ENCODE measurements at regions not wholly inside any gene's neighbourhood (a gene's known extent, or its start where the extent isn't known, plus 50 kb on each side); places are given as distances from the start of the nearest gene placed in this dataset.
"Not testable (repeated sequence)": the region's sequence is repeated elsewhere in the genome, so short reads cannot be mapped to it uniquely, and the experiment has no call there.

DNA sequence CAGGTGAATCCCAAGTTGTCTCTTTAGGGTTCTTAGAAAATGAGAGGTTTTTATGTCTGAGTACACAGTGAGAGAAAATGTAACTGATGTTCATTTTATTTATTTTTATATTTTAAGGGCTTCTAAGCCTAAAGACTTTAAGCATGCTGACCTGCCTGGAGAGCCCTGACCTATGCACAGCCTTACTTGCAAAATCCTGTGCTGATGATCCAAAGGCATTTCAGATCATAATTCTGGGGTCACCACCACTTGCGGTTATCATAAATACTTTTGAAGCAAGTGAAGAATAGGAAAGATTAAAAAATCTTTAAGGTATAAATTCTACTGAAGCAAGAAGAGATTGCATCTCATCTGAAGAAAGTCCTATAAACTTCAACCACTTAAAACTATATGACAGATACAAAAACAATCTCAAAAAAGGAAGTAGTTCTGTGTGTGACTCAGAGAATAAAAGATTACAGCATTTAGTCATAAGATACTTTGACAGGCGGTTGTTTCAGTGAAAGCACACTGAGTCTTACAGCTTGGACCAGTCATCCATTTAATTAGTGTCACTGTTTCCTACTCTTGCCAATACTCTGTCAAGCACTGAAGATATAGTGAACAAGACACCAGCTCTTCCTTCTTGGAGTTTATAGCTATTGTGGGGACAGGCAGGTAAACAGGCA lies 245.2 kb upstream of the DIPK2B start:
- DNase-seq = no peak

DNA sequence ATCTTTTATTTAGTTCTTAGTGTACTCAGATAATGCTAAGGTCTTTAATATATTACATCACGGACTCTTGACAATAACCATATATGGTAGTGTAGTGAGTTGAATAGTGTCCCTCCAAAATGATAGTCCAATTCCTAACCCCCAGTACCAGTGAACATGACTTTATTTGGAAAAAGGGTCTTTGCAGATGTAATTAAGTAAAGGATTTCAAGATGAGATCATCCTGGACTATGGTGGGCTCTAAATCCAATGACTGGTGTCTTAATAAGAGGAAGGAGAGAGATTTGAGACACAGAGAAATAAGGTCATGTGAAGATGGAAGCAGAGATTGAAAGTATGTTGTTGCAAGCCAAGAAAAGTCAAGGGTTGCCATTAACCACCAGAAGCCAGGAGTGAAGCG lies 236.5 kb upstream of the DIPK2B start:
- no peak for DNase-seq

DNA sequence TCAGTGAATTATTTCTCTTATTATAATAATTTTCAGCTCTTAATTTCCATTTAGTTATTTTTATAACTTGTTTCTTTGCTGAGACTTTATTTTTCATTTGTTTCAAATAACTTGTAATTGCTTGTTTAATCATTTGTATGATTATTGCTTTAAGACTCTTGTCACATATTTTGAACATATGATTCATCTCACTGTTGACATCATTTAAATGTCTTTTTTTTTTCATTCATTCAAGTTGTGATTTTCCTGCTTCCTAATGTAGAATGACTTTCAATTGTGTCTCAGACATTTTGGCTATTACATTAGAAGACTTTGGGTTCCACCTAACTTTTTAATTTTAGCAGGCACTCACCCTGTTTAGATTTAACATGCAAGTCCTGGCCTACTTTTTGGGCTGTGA lies 234.8 kb upstream of the DIPK2B start:
- DNase-seq = no peak

DNA sequence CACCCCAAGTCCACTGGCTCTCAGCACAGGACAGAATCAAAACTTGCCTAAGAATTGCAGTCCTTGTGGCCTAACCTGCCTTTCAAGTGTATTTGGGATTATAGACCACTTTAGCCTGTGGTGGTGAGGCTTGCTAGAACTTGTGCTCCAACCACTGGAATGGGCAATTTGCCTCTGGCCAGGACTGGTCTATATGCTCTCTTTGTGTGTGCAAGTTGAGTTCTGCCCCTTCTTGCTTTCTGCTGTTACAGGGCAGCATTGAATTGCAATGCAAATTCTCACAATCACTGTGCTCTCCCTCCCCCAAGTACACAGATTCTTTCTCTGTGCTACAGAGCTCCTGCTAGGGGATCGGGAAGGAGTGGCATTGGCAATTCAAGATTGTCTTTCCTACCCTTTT lies 233.6 kb upstream of the DIPK2B start:
- no peak for DNase-seq

DNA sequence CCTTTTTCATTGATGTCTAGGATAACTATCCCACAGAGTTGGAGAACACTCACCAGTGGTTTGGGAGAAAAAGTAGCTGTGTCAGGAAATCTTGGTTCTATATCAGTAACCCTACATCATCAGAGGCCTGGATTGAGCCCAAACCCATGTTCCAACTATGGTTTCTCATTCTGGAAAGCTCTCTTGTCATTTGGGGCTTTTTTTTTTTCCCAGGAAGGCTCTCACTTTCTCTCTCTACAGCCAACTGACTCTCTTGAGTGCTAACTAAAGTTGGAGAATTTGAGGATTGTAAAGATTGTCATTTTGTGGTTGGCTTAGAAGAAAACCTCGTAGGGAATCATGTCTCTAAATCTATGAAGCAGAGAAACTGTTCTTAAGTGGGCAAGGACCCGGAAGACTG lies 228.2 kb upstream of the DIPK2B start:
- no peak for DNase-seq

DNA sequence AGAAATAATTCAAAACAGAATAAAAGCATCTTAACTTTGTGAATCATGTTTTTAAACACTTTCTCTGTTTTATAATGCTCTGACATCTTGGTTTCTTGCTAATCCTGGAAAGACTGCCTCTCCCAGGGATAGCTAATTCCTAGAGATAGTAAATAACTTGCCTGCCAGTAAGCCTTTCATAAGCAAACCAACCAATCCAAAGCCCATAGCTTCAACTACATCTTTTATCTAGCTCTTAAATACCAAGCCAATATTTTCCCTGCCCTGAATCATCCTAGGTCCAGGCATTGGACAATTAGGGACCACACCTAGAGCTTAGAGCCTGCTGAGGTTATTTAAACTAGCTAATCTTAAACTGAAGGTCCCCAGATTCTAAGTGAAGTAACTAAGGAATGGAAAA lies 223.7 kb upstream of the DIPK2B start:
- DNase-seq = no peak

DNA sequence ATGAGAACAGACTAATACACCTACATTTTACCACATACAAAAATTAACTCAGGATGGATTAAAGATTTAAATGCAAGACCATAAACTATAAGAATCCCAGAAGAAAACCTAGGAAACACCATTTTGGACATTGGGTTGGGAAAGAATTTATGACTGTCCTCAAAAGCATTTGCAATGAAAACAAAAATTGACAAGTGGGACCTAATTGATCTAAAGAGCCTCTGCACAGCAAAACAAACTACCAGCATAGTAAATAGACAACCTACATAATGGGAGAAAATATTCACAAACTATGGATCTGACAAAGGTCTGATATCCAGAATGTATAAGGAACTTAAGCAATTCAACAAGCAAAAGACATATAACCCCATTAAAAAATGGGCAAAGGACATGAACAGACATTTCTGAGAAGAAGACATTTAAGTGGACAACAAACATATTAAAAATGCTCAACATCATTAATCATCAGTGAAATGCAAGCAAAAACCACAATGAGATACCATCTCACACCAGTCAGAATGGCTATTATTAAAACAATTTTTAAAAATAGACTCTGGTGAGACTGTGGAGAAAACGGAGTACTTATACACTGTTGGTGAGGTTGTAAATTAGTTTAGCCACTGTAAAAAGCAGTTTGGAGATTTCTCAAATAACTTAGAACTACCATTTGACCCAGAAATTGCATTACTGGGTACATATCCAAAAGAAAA lies 221.7 kb upstream of the DIPK2B start:
- no peak for DNase-seq

DNA sequence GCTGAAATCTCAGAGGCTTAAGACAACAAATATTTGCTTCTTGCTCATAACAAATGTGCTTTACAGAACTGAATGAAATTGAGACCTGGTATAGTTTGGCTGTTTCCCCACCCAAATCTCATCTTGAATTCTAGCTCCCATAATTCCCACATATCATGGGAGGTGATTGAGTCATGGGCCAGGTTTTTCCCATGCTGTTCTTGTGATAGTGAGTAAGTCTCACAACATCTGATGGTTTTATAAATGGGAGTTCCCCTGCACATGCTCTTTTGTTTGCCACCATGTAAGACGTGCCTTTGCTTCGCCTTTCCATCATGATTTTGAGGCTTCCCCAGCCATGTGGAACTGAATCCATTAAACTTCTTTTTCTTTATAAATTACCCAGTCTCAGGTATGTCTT lies 221.1 kb upstream of the DIPK2B start:
- no peak for DNase-seq

DNA sequence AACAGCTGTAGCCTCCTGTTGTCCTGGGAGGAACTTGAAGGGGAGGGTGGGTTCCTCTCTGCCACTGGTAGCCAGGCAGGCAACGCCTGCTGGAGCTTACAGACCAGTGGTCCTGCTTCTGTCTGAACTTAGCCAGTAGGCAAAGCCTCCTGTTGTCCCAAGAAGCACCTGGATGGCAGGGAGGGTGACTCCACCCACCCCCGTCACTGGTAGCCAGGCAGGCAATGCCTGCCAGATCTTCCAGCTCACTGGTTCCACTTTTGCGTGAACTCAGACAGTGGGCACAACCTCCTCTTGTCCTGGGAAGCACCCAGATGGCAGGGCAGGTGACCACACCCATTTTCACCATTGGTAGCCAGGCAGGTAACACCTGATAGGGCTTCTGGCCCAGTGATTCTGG lies 203.5 kb upstream of the DIPK2B start:
- DNase-seq = no peak

DNA sequence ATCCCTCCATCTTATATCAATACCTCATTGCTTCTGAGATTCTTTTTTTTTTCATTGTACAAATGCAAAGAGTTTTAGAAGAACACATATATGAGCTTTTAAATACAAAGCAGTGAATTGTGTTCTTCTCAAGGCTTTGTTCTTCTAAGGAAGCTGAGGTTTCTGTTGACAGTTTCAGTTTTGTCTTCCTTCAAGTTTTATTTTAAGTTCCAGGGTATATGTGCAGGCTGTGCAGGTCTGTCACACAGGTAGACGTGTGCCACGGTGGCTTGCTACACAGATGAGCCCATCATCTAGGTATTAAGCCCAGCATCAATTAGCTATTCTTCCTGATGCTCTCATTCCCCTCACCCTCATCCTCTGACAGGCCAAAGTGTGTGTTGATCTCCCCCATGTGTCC lies 201.2 kb upstream of the DIPK2B start:
- DNase-seq = no peak

DNA sequence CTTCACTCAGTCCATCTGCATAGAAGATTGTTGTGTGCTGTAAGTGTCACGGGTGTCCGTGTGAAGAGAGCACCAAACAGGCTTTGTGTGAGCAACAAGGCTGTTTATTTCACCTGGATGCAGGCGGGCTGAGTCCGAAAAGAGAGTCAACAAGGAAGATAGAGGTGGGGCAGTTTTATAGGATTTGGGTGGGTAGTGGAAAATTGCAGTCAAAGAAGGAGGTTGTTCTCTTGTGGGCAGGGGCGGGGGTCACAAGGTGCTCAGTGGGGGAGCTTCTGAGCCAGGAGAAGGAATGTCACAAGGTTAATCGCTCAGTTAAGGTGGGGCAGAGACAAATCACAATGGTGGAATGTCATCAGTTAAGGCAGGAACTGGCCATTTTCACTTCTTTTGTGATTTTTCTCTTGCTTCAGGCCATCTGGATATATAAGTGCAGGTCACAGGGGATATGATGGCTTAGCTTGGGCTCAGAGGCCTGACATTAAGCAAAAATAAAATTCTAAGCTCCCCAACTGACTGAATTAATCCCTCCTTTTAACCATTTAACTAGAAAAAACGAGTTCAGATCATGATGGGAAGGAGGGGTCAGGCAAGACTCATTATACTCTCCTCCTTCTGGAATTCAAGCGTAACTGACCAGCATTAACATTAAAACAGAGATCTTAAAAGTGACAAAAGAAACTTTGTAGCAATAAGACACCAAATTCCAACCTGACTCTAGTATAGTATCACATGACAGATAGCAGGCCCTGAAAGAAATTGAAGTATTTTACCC lies 200.5 kb upstream of the DIPK2B start:
- DNase-seq = not testable (repeated sequence)

DNA sequence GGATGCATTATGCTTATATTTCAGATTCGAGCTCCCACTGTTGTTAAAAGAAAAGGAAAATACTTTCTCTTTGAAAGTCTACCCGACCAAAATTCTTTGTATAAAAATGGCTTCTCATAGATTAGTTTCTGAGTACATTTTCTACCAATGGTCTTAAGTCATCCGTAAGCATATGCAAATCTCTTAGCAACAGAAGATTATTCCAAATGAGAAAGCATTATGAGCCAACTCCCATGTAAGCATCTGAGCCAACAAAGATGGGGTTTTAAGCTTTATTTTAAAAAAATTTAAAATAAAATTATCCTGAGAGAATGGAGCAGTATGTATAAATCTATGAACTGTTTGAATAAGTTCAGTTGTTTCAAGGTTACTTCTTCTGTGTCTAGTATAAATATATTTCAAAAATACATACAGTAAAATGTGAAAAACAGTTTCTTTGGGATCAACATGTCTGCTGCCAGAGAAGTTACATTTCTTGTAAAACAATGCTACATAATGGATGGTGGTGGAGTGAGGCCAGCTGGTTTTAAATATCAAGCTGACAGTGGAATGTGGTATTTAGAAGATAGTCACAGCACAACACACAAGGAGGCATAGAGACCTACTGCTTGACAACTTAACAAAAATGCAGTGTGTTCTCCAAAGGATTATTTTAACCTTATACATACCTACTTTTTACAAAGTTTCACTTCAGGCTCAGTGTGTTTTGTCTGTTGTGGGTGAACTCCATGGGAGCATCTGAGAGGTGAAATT lies 199.5 kb upstream of the DIPK2B start:
- DNase-seq = no peak

DNA sequence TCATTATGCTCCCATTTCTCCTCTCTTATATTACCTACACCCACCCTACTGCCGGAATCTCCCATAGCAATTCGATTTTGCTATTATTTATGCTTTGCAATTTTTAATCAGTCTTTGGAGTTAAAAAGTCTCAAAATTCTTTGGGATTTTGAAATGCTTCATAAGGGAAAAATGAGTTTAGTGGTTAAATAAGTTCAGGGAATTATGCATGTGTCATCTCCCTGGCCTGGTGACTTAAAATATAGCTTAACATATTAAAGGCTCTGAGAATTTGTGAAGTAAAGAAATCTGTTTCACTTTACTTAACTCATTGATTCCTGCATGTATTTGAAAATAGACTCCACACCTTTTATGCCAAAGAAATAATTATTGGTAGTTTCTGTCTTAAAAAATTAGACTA lies 185.1 kb upstream of the DIPK2B start:
- no peak for DNase-seq

DNA sequence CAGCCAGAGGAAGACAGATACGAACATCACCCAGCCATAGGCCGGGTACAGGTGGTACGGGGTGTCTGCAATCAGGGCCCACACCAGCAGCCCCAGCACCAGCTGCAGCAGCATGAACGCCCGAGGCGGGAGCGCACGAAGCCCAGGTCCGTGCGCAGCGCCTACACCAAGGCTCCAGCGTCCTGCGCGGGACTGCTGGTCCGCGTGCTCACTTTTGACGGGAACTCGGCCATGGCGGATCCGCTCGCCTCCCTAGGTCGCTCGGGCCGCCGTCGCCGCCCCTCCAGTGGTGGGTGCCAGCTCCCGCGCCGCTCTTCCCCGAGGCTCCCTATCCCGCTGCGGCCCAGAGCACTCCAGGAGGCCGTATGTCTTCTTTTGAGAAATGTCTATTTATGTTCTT lies 181.2 kb upstream of the DIPK2B start:
- DNase-seq = no peak

DNA sequence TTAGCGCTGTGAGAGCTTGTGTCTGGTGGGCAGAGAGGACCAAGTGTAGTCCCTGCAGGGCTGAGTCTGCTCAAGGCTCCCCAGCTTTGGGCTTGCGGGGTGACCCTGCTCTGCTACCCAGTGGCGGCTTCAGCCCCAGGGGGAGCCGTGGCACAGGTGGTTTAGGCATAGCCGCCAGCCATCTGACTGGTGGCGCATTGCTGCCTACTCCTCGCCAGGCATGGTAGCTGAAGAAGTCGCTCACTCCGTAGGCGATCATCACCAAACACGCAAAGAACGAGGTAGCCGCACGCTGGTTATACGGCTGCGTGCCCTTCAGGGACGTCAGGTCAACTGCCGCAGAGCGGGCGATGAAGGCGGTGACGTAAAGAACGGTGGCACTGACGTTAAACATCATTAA lies 180.7 kb upstream of the DIPK2B start:
- DNase-seq = no peak

DNA sequence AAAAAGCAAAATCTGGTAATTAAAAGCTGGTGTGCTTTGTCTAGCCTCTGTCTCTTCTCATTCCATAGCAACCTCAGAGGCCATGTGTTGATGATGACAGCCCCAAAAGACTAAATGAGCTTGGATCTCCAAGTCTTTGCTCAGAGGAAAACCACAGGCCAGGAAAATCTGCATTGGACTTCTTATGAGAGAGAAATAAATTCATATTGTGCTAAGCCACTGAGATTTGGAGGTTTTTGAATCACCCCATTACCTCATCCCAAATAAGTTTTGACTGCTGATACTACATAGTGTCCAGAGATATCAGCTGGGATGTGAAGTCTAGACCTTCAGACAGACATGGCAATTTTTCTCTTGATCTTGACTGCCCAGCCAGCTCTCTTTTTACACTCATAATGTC lies 178.6 kb upstream of the DIPK2B start:
- no peak for DNase-seq

DNA sequence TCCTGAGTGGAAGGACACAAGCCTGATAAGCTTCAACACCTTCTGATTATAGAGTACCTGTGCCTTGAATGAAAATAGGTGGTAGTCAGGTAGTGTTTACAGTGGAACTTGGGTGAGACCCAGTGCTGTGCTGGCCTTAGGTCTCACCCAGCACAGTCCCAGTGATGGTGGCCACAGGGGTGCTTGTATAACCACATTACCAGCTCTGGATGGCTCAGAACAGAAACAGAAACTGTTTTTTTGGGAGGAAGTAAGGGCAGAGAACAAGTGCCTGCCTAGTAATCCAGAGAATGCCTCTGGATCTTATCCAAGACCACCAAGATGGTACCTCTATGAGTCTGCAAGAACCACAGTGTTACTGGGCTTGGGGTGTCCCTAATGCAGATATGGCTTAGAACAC lies 171.5 kb upstream of the DIPK2B start:
- DNase-seq = no peak

DNA sequence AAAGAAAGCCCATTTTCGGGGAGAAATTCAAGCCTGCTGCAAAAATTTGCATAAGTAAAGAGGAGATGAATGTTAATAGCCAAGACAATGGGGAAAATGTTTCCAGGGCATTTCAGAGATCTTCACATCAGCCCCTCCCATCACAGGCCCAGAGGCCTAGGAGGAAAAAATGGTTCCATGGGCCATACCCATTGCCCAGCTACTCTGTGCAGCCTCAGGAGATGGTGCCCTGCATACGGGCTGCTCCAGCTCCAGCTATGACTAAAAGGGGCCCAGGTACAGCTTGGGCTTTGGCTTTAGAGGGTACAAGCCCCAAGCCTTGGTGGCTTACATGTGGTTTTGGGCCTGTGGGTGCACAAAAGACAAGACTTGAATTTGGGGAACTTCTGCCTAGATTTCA lies 168.0 kb upstream of the DIPK2B start:
- DNase-seq = no peak

DNA sequence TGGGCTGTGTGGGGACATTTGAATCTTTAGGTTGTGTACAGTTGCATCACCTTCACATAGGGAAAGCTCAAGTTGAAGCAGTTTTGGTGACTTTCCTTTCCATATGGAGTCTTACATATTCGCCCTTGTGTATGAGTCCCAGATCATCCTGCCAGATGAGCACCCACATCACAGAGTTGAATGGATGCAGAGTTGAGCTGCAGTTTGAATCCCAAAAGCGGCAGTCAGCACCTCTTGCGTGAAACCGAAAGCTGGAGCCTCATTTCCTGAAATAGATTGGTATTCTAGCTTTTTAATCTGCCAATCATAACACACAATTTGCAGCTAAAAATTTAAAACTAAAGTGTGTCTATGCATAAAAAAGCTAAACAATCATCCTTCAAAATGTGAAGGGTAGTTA lies 162.9 kb upstream of the DIPK2B start:
- DNase-seq = no peak

DNA sequence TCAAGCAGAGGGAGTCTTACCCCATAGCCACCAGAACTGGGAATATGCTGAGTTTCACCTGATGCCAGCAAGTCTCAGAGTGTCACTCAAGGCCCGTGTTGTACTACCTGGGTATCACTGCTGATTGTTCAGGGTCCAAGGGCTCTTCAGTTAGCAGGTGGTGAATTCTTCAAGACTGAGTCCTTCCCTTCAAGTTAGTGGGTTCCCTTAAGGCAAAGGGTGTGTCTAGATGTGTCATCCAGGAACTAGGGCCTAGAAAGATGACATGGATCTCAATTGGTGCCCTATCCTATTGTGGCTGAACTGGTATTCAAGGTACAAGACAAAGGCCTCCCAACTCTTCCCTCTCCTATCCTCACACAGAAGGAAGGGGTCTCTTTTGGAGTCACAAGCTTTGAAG lies 159.9 kb upstream of the DIPK2B start:
- DNase-seq = no peak

DNA sequence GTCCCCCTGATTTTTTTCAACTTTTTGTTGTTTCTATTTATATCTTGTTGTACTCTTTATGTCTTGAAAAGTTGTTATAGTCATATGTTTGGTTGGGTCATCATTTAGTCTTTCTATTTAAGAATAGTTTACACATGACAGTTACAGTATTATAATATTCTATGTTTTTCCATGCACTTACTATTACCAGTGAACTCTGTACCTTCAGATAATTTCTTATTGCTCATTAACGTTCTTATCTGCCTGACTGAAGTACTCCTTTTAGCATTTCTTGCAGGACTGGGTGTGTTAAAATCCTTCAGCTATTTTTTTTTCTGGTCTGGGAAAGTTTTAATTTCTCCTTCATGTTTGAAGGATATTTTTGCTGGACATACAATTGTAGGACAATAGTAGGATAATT lies 157.7 kb upstream of the DIPK2B start:
- no peak for DNase-seq

DNA sequence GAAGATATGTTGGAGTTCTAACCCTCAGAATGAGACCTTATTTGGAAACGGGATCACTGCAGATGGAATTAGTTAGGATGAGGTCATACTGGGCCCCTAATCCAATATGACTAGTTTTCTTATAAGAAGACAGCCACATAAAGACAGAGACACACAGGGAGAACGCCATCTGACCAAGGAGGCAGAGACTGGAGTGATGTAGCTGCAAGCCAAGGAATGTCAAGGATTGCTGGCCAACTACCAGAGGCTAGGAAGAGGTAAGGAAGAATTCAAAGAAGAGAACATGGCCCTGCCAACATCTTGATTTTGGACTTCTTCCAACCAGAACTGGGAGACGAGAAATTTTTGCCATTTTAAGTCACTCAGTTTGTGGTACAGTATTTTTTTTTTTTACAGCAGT lies 152.8 kb upstream of the DIPK2B start:
- no peak for DNase-seq

DNA sequence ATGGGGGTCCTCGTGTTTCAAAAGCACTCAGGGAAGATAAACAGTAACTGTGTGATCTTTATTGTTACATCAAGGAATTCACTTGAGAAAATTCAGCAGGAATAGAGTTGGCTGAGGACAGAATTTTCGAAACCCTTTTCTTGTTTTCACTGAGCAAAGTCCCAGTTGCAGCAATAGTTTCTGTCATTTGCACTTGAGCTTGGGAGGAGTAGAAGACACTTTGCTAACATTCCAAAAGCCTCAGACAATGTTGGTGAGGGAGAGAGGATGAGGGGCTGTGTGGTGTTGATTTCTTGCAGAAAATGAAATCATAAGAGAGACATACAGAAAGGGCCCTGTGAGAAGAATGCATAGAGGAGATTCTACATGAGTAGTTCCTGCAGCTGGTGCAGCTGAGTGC lies 151.9 kb upstream of the DIPK2B start:
- no peak for DNase-seq

DNA sequence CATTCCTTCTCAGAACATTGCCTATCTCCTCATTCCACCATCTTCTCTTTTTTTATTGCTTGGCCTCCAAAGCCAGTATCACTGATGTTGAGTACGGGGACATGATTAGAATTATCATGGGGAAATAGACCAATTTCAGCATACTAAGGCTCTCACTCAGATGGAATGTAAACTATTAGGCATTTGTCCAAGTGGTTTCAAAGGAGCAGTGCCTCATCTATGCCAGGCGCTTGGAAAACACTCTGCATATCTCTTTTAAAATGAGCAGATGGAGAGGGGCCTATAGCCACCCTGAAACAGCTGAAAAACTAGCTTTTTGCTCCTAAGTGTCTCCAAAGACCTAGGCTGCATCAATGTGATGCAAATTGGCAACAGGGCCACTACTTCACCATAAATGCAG lies 150.8 kb upstream of the DIPK2B start:
- DNase-seq = no peak
